Endothelial cell (in vitro differentiated cells): ENCODE measurements at regions not wholly inside any gene's neighbourhood (a gene's known extent, or its start where the extent isn't known, plus 50 kb on each side); places are given as distances from the start of the nearest gene placed in this dataset.
"Not testable (repeated sequence)": the region's sequence is repeated elsewhere in the genome, so short reads cannot be mapped to it uniquely, and the experiment has no call there.

Experiments used
- DNase-seq: peaks from one replicate; pipeline ENCODE4 v3.0.0; 2021; ENCODE audit warnings: low spot score
- H3K27ac Mint-ChIP-seq: one replicate; pipeline ENCODE4 v1.8.0; 2021; ENCODE audit warnings: mixed read lengths, inconsistent platforms; ENCODE audit not compliant: unreplicated experiment
- H3K27me3 Mint-ChIP-seq: one replicate; pipeline ENCODE4 v1.8.0; 2021; ENCODE audit warnings: mild to moderate bottlenecking, moderate library complexity, mixed read lengths, inconsistent platforms; ENCODE audit not compliant: unreplicated experiment
- H3K36me3 Mint-ChIP-seq: one replicate; pipeline ENCODE4 v1.8.0; 2021; ENCODE audit warnings: mild to moderate bottlenecking, low read depth, mixed read lengths, inconsistent platforms; ENCODE audit not compliant: unreplicated experiment
- H3K4me1 Mint-ChIP-seq: one replicate; pipeline ENCODE4 v1.8.0; 2021; ENCODE audit warnings: mild to moderate bottlenecking, mixed read lengths, inconsistent platforms; ENCODE audit not compliant: unreplicated experiment
- H3K4me3 Mint-ChIP-seq: one replicate; pipeline ENCODE4 v1.8.0; 2021; ENCODE audit warnings: mild to moderate bottlenecking, mixed read lengths, inconsistent platforms; ENCODE audit not compliant: unreplicated experiment
- H3K9me3 Mint-ChIP-seq: one replicate; pipeline ENCODE4 v1.8.0; 2021; ENCODE audit warnings: mixed read lengths, inconsistent platforms; ENCODE audit not compliant: unreplicated experiment
- TF ChIP-seq, protein P1 (sequence below): fragments of 200-600 bp; sonication (generic); IDR thresholded peaks from one replicate; pipeline ENCODE4 v1.5.0; 2021; ENCODE audit warnings: antibody characterized with exemption; ENCODE audit not compliant: unreplicated experiment

- Mint-ChIP-seq H3K9me3 (no peaks in the 10 kb centered on the region), H3K4me1 (peaks cover 10% of the 10 kb centered on the region), H3K27ac (no peak overlapping the region), H3K36me3 (no peaks in the 10 kb centered on the region), H3K27me3 (peaks cover 6% of the 10 kb centered on the region), H3K4me3 (no peak overlapping the region)
- no peak for DNase-seq
- TF ChIP-seq, protein P1, sequence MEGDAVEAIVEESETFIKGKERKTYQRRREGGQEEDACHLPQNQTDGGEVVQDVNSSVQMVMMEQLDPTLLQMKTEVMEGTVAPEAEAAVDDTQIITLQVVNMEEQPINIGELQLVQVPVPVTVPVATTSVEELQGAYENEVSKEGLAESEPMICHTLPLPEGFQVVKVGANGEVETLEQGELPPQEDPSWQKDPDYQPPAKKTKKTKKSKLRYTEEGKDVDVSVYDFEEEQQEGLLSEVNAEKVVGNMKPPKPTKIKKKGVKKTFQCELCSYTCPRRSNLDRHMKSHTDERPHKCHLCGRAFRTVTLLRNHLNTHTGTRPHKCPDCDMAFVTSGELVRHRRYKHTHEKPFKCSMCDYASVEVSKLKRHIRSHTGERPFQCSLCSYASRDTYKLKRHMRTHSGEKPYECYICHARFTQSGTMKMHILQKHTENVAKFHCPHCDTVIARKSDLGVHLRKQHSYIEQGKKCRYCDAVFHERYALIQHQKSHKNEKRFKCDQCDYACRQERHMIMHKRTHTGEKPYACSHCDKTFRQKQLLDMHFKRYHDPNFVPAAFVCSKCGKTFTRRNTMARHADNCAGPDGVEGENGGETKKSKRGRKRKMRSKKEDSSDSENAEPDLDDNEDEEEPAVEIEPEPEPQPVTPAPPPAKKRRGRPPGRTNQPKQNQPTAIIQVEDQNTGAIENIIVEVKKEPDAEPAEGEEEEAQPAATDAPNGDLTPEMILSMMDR = no peak
These were observed 210.1 kb downstream of the ZNF608 start for GRCh38 chr5:124536333-124536732.

- H3K27ac Mint-ChIP-seq = no peak overlapping the region
- H3K36me3 Mint-ChIP-seq = no peaks in the 10 kb centered on the region
- no peaks in the 10 kb centered on the region for H3K9me3 Mint-ChIP-seq
- H3K27me3 Mint-ChIP-seq = peaks cover 4% of the 10 kb centered on the region
- TF ChIP-seq, protein P1 = no peak
- no peak for DNase-seq
- no peak overlapping the region for H3K4me3 Mint-ChIP-seq
- H3K4me1 Mint-ChIP-seq = no peaks in the 10 kb centered on the region
These were observed 215.5 kb downstream of the ZNF608 start for GRCh38 chr5:124530916-124531315.

DNA sequence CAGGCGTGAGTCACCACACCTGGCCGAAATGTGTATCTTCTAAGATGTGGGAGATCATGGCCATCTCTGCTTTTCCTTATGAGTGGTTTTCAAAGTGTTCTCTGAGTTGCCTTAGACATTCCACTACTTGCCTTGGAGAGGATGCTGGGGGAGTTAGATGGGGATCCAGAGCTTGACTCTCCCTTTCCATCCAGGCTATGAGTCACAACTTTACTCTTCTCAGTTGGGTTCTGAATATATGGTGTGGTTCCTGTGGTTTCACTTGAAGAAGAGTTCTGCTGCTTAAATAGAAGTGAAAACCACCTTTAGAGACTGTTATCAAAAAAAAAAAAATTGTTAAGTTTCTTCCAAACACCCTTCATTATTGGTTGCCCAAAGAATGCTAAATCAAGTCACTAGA is 217.6 kb downstream of the ZNF608 start:
- Mint-ChIP-seq H3K36me3 (no peaks in the 10 kb centered on the region), H3K4me3 (no peak overlapping the region), H3K27ac (no peak overlapping the region), H3K9me3 (peaks cover 5% of the 10 kb centered on the region), H3K27me3 (peaks cover 6% of the 10 kb centered on the region), H3K4me1 (no peaks in the 10 kb centered on the region)
- TF ChIP-seq, protein P1 = no peak
- no peak for DNase-seq

- no peak for DNase-seq
These were observed 219.0 kb downstream of the ZNF608 start for GRCh38 chr5:124527220-124527991.

DNA sequence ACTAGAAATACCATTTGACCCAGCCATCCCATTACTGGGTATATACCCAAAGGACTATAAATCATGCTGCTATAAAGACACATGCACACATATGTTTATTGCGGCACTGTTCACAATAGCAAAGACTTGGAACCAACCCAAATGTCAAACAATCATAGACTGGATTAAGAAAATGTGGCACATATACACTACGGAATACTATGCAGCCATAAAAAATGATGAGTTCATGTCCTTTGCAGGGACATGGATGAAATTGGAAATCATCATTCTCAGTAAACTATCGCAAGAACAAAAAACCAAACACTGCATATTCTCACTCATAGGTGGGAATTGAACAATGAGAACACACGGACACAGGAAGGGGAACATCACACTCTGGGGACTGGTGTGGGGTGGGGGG is 220.4 kb downstream of the ZNF608 start:
- DNase-seq, H3K36me3 Mint-ChIP-seq, H3K9me3 Mint-ChIP-seq, H3K27ac Mint-ChIP-seq, H3K4me3 Mint-ChIP-seq, H3K27me3 Mint-ChIP-seq, H3K4me1 Mint-ChIP-seq: not testable (repeated sequence)

More at GRCh38 chr5:124527220-124527991, 219.0 kb downstream of the ZNF608 start:
- no peaks in the 10 kb centered on the region for H3K4me1 Mint-ChIP-seq
- TF ChIP-seq, protein P1 = no peak
- H3K36me3 Mint-ChIP-seq = no peaks in the 10 kb centered on the region
- H3K4me3 Mint-ChIP-seq = no peak overlapping the region
- H3K27me3 Mint-ChIP-seq = peaks cover 4% of the 10 kb centered on the region
- H3K27ac Mint-ChIP-seq = no peak overlapping the region
- H3K9me3 Mint-ChIP-seq = peaks cover 5% of the 10 kb centered on the region
